ENCODE measurements at regions not wholly inside any gene's neighbourhood (a gene's known extent, or its start where the extent isn't known, plus 50 kb on each side); places are given as distances from the start of the nearest gene placed in this dataset.
A peak's percentile ranks its signal among the peaks of the same experiment; 100 is the strongest.

DNA sequence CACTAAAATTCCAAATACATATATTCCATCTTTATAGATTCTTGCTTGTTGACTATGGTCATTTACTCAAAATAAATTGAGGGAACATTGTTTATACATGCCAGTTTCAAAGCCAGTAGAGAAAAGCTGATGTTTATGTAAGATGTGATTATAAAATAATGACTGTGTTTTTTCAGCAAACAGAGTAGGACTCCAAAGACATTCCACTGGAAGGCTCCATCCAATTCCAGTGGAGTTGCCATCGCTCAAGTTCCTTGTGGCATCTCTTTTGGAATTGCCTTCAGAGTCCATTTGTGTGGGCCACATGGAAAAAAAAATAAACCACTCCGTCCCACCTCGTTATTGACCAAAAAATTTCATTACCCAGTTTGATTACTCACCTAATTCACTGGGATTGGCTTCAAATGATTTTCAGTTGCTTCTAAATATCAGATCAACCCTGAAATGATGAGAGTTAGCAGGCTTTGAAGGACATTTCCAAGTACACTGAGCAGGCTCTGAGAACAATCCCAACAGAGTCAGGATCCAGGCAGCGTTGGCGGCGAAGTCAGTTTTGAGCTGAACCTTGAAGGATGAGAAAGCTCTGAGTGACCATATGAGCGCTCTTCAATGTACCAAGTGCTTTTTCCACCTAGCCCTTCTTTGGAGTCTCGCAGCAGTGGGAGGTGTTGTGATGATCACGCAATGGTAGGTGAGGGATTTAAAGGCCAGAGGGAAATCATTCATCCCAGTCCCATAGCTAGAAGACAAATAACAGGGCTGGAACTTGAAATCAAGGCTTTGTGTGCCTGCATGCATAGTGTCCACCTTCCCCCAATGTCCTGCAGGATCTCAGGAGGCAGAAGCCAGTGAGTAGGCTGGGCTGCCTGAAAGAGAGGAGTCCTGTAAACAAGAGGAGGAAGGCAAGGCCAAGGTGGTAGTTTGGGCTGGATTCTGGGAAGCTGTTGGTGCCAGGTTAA lies 281.7 kb downstream of the CDC5L start:
- peaks cover 78 to 81% of the 10 kb centered on the region in 2 experiments for H3K4me1 Mint-ChIP-seq
- H3K27ac ChIP-seq (ENCODE audit: insufficient read length, low read depth, low read length): no peak overlapping the region

More for the DNA sequence above, 281.7 kb downstream of the CDC5L start:
- no peak overlapping the region for H3K4ac ChIP-seq (ENCODE audit: low read depth, low read length)
- H3K4me2 ChIP-seq (ENCODE audit: insufficient read depth, insufficient read length, low read length): no peak overlapping the region
- no peaks in the 10 kb centered on the region for H3K9me3 ChIP-seq (ENCODE audit: control insufficient read depth, low read depth, low read length)
- peaks cover 26% of the 10 kb centered on the region for H3K4me1 ChIP-seq (ENCODE audit: insufficient read depth, low read length)
- H3T11ph ChIP-seq (ENCODE audit: low read length): no peak overlapping the region
- no peak overlapping the region for H3K23ac ChIP-seq (ENCODE audit: insufficient read length, low read depth, low read length)
- TF ChIP-seq, protein P1, sequence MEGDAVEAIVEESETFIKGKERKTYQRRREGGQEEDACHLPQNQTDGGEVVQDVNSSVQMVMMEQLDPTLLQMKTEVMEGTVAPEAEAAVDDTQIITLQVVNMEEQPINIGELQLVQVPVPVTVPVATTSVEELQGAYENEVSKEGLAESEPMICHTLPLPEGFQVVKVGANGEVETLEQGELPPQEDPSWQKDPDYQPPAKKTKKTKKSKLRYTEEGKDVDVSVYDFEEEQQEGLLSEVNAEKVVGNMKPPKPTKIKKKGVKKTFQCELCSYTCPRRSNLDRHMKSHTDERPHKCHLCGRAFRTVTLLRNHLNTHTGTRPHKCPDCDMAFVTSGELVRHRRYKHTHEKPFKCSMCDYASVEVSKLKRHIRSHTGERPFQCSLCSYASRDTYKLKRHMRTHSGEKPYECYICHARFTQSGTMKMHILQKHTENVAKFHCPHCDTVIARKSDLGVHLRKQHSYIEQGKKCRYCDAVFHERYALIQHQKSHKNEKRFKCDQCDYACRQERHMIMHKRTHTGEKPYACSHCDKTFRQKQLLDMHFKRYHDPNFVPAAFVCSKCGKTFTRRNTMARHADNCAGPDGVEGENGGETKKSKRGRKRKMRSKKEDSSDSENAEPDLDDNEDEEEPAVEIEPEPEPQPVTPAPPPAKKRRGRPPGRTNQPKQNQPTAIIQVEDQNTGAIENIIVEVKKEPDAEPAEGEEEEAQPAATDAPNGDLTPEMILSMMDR (conservative IDR thresholded peaks at IDR 0.05): no peak
- H3K36me3 Mint-ChIP-seq (ENCODE audit: insufficient read depth in 1 of 3, low read depth in 3 of 3): peaks cover 0 to 2% (median 0%) of the 10 kb centered on the region in 3 experiments; a peak in 2 of 7 replicates
- H3K9ac ChIP-seq (ENCODE audit: extremely low read depth, insufficient read length, low read length): no peak overlapping the region
- H3K14ac ChIP-seq (ENCODE audit: insufficient read depth, low read length): no peak overlapping the region
- no peak overlapping the region for H3K56ac ChIP-seq (ENCODE audit: insufficient read length, low read depth, low read length)
- H2BK15ac ChIP-seq (ENCODE audit: low read depth, low read length): no peak overlapping the region
- no peak overlapping the region for H2BK120ac ChIP-seq (ENCODE audit: low read depth, low read length, poor library complexity, severe bottlenecking)
- H3K27me3 ChIP-seq (ENCODE audit: insufficient read depth, low read length): no peaks in the 10 kb centered on the region
- no CpG with 5 or more reads among the region's 9 CpGs for WGBS (ENCODE audit: extremely low coverage, insufficient read length, low lambda C conversion rate)
- H3K27me3 Mint-ChIP-seq (ENCODE audit: low read depth): peaks cover 6% of the 10 kb centered on the region; the same call in 1 of the 2 replicates
- H2BK12ac ChIP-seq (ENCODE audit: insufficient read length, low read depth, low read length): no peak overlapping the region
- no peak overlapping the region for H2BK20ac ChIP-seq (ENCODE audit: low read depth, low read length, poor library complexity, severe bottlenecking)
- H4K5ac ChIP-seq (ENCODE audit: insufficient read length, low read depth, low read length): no peak overlapping the region
- no peaks in the 10 kb centered on the region for H3K79me2 ChIP-seq (ENCODE audit: insufficient read depth, low read length)
- no peak overlapping the region for H4K91ac ChIP-seq (ENCODE audit: insufficient read length, low read depth, low read length)
- no peak overlapping the region for H2BK5ac ChIP-seq (ENCODE audit: insufficient read length, low read length)
- H3K27ac Mint-ChIP-seq: no peak overlapping the region
- H2AK5ac ChIP-seq (ENCODE audit: insufficient read length, low read length): no peak overlapping the region
- no peaks in the 10 kb centered on the region for H3K23me2 ChIP-seq (ENCODE audit: insufficient read length, low read depth, low read length, poor library complexity, severe bottlenecking)
- H2AFZ ChIP-seq (ENCODE audit: low read length): no peak overlapping the region
- no peak overlapping the region for H4K8ac ChIP-seq (replicated peaks; ENCODE audit: insufficient read length, low read depth, low read length)
- no peak overlapping the region for H3K18ac ChIP-seq (ENCODE audit: insufficient read length, low read depth, low read length)
- H3K4me3 Mint-ChIP-seq: no peak overlapping the region
- DNase-seq: peak; percentile 6
- H3K79me1 ChIP-seq (ENCODE audit: insufficient read depth, low read depth, low read length, poor library complexity, severe bottlenecking): no peaks in the 10 kb centered on the region
- no peaks in the 10 kb centered on the region; a peak in 1 of 5 replicates for H3K9me3 Mint-ChIP-seq
- H4K20me1 ChIP-seq (ENCODE audit: control insufficient read depth, insufficient read depth, insufficient read length): no peaks in the 10 kb centered on the region

All from H9 (cell line).